ENCODE measurements at regions not wholly inside any gene's neighbourhood (a gene's known extent, or its start where the extent isn't known, plus 50 kb on each side); places are given as distances from the start of the nearest gene placed in this dataset.

DNA sequence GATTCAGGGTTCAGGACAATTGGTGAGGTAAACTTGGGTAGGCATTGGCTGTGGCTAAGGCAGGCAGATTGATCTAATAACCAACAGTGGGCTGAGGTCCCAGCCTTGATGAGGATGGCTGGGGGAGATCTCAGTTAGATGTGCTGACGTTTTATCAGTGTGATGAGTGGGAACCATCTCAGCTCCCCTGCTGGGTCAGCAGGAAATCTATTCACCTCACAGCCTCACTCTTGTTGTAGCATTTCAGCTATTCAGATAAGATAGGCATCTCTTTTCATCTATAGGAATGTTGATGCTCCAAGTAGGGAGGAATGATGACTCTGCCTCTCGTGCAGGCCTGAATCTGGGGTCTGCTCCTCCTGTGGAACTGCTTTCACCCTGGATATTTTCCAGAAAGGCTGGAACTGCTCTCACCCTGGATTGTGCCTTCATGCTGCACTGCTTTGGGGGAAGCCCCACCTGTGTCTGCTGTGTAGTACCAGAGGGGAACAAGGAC is 973.7 kb downstream of the NSUN3 start:
- DNase-seq, result no peak

DNA sequence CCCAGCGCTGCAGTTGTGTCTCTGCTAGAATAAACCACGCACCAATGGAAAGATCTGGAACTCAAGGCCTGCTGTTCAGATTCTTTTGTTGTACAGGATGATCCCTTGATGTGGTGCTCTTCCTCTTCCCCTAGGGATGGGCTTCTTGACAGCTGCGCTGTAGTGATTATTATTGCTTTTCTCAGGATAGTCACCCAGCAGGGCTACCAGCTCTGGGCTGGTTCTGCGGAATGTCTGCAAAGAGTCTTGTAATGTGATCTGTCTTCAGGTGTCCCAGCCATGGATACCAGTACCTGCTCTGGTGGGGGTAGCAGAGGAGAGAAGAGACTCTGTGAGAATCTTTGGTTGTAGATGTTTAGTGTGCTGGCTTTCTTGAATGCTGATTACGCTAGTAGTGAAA is 974.2 kb downstream of the NSUN3 start:
- no peak for DNase-seq

DNA sequence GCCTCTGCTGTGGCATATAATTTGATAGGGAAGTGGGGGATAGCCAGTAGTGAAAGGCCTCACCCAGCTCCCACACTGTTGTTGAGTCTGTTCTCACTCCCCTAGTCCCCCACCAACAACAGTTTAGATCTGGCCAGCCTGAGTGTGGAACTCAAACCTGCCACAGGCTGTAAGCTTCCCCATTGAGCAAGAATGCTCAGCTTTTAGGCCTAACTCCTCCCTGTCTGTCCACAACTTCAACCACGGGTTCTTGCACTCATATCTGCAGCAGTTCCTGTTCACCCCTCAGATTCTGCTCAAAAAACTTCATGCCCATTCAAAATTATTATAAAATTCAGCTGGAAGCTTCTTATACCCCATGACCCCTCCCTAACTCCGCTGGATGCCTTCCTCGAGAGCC is 975.1 kb downstream of the NSUN3 start:
- no peak for DNase-seq

DNA sequence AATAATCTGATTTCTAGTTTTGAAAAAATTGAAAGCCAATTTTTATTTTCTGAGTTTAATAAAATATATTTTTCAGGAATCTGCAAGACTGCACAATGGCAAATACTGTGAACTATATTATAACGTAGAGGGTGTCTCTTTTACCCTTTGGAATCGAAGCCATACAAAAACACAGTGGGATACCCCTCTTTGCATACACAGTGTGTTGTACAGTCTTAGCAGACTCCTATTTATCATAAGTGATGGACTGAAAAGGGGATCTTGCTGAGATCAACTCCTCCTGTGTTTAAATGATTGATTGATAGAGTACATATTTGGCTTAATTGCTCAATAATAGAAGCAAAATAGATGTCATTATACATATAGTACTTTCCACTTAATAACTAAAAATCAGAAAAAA is 981.2 kb downstream of the NSUN3 start:
- no peak for DNase-seq

DNA sequence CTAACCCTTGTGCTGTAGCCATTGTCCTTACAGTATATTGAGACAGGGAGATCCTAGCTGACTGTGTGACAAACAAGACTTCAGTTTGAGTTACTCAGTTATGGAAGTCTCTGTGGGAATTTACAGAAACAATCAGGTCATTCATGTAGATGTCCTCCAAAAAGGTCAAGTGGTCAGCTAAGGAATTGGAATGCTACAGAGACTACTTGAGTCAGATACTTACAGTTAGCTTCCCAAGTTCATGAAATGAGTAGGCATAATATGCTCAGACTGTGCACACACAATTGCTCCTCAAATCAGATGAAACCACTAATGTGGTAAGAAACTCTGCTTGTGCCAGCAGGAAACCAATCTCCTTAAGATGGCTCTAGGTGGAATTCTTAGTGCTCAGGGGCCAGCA is 985.7 kb downstream of the NSUN3 start:
- no peak for DNase-seq

DNA sequence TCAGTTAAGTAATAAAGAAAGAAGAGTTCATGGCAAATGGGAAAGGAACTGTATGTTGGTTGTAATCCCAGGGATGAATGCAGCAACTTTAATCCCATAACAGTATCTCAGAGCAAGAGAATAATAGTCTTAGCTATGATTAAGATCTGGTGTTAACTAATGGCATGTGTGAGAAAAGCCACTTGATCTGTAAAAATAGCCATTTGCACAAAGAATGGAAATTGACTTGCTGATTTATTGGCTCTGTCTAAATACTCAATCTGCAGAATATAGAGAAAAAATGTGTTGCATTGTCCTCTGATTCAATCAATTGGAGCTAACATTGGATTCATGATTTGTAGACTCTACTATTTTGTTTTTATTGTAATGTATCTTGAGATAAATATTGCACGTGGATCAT is 987.0 kb downstream of the NSUN3 start:
- no peak for DNase-seq

DNA sequence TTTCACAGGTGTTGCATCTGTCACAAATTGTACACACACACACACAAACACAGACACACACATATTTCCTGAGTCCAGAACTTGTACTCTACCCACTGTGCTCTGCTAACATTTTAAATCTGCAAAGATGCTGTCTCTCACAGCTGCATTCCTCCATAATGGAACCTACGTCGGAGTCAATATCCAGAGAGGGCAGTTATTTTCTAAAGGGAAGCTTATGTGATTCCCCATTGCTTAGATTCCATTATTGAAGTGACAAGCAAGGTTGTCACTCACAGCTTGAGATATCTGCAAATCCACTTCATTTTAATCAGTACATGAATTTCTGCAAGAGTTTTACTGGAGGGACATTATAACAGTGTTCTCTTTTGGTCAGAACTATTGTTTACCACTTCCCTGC is 992.4 kb downstream of the NSUN3 start:
- no peak for DNase-seq

DNA sequence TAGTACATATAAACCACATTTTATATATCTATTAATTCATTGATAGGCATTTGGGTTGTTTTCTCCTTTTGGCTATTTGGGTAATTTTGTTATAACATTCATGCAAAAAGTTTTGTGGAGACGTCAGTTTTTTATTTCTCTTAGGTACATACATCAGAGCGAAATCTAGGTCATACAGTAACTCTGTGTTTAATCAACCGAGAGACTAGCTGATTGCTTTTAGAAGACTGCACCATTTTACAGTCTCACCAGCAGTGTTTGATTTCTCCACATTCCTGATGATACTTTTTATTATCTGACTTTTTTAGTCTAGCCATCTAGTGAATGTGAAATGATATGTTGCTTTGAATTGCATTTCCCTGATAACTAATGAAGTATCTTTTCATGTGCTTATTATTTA is 1019.3 kb downstream of the NSUN3 start:
- no peak for DNase-seq

DNA sequence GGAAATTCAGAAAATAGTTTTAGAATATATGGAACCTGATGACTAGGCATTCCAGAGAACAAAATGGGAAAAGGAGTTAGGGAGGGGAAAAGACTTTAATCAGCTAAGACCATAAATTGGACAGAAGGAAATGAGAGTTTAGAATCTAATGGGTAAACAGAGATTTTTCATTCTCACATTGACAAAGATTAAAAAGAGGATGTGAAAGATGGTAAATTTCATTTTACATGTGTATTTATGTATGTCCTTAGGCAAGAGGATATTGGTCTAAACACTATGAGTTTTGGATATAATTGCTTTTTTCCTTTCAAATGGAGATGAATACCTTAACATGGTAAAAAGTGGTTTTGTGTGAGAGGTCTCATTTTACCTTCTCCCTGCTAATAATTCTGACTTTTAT is 1021.9 kb downstream of the NSUN3 start:
- no peak for DNase-seq

DNA sequence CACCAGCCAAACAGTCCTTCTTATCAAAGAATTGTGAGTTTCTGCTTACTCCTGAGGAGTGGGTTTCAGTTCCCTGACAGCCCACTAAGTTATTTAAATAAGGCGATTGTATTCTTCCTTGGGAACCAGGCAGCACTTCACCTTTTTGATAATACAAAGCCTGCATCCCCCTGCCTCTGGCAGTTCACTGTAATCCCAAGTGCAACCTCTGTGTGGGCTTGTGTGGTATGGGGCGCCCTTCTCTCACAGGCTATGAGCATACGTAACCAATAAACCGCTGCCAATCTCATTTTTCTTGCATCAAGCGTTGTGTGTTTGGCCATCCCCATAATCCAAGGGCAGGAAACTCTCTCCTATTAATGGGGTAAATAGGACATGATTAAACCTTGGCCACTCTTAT is 1025.6 kb downstream of the NSUN3 start:
- DNase-seq, result no peak

DNA sequence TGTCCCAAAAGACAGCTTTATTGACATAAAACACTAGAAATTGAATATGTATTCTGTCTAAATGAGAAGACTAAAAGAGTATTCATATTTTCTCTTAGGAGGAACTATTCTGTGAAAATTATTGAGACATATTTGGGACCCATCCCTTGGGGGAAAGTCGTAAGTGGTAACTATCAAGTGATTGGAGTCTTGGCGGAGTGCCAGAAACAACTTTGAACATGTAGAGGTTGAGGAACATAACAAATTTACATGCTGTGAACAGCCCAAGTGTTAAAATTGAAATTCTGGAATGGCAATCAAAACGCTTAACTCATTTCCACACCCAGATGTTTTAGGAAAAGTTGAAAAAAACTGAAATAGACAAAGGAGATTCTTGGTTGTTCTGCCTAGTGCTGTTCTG is 1034.6 kb downstream of the NSUN3 start:
- no peak for DNase-seq

DNA sequence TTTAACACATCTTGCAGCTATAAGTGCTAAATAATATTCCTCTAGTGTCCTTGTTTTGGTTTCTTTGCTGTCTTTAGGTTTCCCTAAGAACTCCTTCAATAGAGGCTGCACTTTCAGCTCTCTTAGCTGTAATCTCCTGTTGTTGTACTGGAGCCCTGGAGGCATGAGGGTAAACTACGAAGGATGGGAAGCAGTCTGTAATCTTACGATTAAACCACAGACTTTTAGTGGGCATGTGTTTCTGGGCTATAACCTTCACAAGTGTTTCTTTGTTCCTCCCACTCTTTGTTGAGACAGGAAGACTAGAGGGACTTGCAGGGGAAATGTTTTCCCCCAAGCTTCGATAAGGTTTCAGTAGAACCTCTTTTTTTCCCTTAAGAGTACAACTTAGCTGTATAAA is 1058.1 kb downstream of the NSUN3 start:
- DNase-seq, result no peak

DNA sequence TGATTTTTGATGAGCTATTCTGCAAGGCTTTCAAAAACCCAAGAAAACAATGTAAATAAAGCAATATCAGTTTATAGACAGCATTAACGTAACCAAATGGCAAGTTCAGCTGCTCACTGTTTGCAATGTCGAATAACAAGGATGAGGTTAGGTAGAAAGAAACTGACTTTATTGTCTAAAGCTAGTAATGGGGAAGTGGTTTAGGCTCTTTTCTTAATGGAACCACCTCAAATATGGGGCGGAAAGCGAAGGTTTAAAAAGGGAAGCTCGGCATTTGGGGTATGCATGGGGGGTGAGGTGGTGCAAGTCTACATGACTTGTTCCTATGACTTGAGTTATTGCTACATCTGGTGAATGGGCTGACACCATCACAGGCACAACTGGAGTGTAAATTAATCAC is 1060.2 kb downstream of the NSUN3 start:
- no peak for DNase-seq

DNA sequence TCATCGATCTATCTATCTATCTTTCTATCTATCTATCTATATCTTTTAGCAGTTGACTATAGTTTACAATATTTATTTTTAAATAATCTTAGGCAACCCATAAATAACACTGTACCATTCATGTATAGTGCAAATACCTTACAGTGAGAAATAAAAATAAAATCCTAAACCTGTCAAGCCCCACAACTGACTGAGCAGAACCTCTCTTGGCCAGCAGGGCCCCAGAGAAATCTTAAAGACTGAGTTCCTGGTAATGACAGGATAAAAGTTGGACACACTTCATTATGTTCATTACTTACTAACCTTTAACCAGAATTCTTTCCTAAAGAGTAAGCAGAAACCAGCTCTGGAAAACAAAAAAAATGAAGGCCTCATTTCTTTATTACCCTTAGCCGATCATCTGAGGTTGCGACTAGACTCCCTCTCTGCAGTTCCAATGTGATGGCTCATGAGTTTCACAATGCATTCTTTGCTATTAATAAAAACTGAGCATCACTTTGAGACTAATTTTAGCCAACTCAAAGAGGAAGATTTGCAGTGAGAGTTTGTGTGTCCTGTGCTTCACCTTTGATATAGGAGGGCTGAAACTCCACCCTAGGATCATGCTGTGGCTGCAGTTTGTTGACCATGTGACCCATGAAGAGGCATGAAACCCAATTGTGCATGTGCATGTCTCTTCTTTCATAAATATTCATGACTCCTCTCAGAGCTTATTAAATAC is 1072.0 kb downstream of the NSUN3 start:
- DNase-seq, result no peak

DNA sequence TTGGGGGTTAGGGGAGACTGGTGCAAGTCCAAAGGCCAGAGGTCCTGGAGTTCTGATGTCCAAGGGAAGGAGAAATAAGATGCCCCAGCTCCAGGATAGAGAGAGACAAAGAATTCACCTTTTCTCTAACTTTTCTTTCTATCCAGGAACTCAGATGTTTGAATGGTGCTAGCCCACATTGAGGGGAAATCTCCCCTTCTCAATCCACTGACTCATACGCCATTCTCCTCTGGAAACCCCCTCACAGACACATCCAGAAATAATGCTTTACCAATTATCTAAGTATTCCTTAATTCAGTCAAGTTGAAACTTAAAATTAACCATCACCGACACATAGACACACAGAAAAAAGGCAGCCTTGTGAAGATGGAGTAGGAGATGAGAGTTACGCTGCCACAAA is 1085.2 kb downstream of the NSUN3 start:
- DNase-seq, result no peak

DNA sequence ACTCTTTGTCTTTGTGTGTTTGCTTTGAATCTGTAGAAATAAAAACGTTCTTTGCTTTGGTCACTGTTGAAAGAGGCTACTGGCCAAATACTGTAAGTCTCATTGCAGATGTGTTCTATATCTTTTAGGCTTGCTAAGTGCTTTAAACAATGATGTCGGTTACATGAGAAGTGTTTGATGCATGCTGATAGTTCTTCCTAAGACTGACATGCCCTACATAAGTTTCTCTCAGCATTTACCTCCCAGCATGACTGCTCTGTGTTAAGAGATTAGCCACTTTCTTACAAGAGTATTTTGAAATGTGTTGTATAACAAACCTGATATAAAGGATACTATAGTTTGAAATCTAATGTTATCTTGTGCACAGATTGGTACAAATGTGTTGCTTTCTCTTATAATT is 1088.7 kb downstream of the NSUN3 start:
- DNase-seq, result no peak

DNA sequence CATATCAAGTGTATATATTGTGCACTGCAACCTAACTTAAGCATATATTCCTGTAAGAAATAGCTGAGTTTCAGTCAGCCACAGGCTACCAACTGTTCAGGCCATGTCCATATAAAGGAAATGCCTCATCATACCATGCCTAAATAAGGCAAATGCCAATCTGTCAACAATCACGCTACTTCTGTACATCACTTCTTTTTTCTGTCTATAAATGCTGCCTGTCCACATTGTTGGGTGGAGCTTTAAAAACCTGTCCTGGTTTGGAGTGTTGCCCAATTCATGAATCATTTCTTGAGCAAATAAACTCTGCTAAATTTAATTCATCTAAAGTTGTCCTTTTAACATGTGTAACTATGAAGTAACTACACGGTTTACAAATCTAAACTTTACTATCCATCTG is 1091.9 kb downstream of the NSUN3 start:
- no peak for DNase-seq

DNA sequence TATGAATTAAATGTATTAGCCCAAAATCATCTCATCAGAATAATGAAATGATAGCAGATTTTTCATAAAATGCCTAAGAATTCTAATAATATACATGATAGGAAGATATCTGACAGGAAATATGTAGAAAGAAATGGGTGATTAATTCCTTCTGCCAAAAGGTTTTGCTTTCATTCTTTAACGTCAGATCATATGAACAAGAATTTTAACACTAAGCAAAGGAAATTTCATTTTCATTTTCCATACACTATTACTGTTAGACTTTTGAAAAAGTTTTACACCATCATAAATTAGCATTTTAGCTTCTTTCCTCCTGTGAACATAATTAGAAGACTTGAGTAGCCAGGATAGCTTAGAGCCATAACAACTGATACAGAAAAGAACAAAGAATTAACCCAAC is 1099.9 kb downstream of the NSUN3 start:
- no peak for DNase-seq

DNA sequence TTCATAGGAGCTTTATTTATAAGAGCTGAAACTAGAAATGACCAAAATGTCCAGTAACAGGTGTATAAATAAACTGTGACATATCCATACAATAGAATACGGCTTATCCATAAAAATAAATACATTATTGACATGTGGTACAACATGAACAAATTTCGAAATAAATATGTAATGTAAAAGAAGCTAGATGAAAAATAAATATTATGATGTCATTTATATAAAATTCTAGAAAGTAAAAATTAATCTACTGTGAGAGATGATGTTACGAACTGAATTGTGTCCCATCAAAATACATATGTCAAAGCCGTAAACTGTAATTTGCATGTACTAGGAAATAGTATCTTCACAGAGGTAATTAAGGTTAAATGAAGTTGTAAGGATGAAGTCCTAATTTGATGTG is 1104.9 kb downstream of the NSUN3 start:
- DNase-seq, result no peak

DNA sequence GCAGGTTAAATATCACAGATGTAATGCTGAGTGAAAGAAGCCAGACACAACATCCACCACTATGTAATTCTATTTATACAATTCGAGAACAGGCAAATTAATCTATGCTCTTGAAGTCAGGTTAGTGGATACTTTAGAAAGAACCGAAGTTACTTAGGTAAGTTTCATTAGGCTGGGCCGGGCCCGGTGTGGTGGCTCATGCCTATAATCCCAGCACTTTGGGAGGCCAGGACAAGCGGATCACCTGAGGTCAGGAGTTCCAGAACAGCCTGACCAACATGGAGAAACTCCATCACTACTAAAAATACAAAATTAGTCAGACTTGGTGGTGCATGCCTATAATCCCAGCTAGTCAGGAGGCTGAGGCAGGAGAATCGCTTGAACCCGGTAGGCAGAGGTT is 1105.7 kb downstream of the NSUN3 start:
- DNase-seq, result no peak

DNA sequence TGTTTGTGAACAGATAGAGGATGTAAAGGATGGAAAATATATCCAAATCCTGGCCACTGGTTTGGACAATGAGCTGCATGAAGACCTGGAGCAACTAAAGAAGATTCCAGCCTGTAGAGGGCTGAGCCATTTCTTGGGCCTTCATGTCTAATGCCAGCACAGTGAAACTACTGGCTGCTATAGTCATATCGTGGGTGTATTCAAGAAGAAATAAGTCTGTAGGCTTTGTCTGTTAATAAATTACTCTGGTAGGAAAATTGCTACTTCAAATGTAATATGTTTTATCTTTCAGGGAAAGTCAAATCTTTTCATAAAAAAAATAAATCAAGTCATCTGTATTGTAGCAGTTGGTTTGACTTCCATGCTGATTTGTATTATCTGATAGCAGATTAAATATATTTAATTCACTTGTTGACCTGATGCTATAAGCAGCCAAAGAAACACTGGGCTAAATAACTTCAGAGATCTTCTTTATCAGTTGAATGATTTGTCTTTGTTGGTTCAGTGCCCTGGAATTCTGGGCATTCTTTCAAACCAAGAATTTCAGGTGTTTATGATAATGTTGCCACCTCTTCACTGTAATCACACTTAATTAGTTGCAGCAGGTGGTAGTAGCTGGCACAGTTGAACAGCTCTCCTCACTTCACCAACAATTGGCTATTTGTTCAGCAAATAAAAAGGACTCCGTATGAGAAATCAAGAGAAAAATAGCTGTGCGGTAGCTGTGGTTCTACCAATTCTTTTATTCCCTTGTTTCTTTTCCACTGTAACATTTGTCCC is 1109.5 kb downstream of the NSUN3 start:
- no peak for DNase-seq

DNA sequence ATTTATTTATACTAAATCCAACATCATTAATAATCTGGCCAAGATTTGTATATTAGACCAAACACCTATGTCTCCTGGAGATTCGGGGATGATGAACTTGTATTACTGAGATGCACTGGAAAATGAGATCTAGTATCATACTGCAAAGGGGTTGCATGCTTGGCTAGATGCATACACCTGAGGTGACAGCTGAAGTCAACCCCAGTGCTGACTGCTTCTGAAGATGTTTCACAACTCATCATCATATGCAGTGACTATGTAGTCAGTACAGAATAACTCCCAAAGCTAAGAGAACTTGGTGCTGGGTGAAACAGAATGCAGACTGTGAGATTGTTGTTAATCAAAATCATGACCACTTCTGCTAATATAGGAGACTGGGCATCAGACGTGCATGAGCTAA is 1114.2 kb downstream of the NSUN3 start:
- DNase-seq, result no peak

DNA sequence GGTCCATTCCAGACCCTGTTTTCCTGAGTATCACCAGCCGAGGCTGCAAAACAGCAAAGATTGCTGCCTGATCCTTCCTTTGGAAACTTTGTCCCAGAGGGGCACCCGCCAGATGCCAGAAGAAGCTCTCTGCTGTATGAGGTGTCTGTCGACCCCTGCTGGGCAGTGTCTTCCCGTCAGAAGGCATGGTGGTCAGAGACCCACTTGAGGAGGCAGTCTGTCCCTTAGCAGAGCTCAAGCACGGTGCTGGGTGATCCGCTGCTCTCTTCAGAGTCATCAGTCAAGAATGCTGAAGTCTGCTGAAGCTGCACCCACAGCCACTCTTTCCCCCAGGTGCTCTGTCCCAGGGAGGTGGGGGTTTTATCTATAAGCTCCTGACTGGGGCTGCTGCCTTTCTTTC is 1121.2 kb downstream of the NSUN3 start:
- DNase-seq, result no peak

DNA sequence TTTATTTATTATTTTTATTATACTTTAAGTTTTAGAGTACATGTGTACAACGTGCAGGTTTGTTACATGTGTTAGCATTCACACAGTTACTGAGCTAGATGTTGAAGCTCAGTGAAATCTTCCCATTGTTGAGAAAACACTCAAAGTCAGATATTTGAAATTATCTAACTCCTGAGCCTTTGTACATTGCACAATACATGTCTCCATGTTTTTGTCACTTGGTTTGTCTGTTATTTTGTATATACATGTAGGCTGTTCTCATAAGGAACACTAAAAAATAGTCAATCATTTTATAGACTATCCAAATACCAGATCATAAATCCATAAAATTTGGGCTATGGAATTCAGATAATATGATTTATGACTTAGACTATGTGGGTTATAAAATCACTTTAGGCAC is 1126.5 kb downstream of the NSUN3 start:
- no peak for DNase-seq

DNA sequence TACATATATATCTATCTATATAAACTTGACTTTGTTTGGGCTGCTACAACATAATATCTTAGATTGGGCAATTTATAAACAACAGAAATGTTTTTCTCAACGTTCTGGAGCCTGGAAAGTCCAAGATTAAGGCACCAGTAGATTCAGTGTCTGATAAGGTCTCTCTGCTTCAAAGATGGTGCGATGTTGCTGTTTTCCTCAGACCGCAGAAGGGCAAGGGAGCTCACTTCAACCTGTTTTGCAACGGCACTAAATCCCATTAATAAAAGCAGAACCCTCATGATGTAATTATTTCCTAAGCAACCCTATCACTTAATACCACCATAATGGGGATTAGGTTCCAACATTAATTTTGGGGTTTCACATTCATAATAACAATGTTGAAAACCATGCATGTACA is 1134.8 kb downstream of the NSUN3 start:
- DNase-seq, result no peak
